Fibroblast of skin of back (primary cell): ENCODE measurements at regions not wholly inside any gene's neighbourhood (a gene's known extent, or its start where the extent isn't known, plus 50 kb on each side); places are given as distances from the start of the nearest gene placed in this dataset.
"Not testable (repeated sequence)": the region's sequence is repeated elsewhere in the genome, so short reads cannot be mapped to it uniquely, and the experiment has no call there.

Experiments used
- DNase-seq: peaks from one replicate; pipeline ENCODE4 v3.0.0-alpha.2; 2013

DNA sequence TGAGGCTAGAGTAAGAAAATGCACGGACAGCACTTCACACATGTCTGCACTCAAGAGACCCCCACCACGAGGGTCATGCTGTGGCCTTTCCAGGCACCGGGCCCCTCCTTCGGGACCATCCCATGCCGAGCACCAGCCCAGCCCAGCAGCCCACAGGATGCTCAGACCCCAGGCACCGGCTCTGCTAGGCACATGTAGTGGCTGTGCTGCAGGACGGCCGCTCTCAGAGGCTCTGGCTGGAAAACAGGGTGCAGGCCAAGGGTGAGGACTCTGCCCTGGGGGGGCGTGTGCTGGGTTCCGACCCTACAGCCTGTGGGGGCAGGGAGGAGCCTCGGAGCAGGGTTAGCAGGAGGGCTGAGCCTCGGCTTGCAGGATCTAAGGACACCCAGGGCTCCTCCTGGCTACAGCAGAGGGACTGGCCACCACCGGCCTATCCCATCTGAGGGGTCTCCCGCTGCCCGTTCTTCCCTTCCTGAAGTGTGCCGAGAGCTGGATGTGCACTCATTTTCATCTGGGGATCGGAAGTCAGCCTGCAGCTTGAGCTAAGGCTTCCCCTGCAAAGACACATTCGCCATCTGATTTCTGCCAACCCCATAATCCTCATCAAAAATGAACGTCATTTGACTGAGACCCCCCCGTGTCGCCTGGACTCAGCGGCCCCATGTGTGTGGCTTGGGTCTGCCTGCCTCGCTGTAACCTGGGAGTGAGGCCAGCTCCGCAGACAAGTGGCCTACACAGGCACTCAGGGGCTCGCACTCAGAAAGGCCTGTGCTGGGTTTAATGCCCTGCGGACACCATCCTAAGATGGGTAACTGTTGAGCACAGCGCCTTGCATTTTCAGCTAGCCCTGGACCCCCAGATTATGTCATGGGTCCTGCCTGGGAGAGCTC lies 293.1 kb upstream of the FOXF1 start:
- no peak for DNase-seq

DNA sequence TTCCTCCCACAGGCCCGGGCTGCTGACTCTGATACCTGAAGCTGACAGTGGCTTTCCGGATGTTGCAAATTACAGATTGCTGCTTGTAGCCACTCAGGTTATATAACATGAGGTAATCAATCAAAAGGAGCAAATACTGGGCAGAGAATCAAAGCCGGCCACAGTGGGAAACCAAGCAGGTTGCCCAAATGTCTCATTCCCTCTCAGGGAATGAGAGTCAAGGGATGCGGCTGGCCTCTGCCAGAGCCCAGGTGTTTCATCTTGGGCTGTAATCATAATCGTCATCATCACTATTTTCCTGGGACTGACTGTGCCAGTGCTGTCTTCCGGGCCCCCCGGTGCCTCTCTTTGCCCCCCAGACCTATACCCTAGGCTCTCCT lies 292.4 kb upstream of the FOXF1 start:
- DNase-seq: no peak

DNA sequence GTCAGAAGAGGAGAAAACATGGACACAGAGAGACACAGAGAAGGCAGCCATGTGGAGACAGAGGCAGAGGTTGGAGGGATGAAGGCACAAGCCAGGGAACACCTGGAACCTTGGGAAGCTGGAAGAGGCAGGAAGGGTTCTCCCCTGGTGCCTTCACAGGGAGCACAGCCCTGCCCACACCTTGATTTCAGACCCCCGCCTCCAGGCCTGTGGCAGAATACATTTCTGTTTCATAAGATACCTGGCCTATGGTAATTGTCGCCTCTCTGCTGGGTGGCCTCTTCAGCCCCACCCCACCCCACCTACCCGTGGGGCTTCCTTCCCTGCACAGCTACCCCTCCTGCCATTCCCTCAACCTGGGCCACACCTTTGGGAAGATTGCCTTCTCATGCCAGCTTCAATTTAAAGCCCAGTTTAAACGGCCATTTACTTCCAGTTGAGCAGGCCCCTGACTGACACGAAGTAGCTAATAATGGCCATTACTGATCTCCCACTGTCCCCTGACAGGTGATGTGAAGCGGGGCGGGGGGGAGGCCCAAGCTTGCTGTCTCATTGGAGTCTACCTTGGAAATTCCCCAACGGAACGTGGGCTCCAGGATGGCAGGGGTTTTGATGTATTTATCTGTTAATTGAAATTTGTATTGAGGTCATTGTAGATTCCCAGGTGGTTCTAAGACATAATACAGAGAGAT lies 291.7 kb upstream of the FOXF1 start:
- no peak for DNase-seq

DNA sequence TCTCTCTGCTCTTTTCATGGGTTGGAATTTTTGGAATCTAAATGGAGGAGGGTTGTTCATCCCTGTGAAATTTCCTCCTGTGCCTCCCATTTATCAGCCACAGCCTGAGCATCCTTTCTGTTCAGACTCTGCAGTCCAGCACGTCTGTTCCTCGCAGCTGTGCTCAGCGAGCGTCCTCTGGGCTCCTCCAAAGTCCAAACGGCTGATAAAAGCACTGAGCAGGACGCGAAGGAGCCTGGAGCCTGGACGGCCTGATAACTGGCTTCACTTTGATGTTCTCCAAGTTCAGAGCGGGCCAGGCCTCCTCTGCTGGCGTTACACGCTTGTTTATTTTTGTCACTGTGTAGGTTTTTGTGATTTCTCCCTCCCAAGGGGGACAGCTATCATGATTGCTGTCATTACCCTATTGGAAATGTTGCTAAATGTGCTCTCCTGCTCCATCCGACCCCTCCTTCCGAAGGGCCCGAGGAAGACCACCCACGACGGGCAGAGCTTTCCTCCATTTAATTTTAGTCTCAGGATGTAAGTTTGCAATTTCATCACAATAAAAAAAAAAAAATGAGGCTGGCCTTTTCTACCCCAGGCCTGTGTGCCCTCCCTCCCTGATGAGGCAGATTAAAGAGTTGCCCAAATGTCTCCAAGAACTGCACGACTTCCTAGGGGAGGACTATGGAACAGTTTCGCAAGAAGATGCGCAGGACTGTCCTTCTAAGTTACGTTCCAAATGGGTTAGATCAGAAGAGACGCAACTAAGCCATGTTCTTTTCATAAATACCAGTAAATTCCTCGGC lies 290.5 kb upstream of the FOXF1 start:
- DNase-seq: peak; percentile 11

DNA sequence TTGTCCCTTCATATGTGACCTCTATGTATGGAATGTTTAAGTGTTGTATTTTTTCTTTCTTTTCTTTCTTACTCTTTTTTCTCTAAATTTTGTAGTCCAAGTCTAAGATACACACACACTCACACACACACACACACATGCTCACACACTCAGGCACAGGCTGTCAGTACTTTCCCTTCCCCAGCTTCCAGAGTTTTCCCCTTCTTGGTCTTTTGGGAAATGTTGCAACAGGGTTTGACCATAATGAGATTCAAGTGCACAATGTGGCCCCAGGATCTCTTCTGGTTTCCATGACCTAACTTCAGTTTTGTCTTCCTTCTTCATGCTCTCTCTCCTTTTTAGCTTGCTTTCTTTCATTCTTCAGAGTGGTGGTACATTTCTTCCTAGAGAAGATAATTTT lies 289.8 kb upstream of the FOXF1 start:
- DNase-seq: no peak

DNA sequence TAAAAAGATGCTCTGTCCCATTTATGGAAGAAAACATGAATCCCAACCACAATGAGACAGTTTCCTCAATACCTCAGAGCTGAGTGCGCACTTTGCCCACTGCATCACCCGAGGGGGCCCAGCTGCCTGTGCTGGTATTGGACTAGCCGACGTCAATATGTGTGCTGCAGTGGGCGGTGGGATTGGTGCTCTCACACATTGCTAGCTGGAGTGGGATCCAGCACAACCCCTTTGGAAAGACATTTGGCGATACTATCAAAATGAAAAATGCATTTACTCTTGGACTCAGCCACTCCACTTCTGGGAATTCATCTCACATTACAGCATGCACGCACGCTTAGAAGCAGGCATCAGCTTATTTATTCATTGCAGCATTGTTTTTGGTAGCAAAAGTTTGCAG lies 289.2 kb upstream of the FOXF1 start:
- peak; percentile 20 for DNase-seq

DNA sequence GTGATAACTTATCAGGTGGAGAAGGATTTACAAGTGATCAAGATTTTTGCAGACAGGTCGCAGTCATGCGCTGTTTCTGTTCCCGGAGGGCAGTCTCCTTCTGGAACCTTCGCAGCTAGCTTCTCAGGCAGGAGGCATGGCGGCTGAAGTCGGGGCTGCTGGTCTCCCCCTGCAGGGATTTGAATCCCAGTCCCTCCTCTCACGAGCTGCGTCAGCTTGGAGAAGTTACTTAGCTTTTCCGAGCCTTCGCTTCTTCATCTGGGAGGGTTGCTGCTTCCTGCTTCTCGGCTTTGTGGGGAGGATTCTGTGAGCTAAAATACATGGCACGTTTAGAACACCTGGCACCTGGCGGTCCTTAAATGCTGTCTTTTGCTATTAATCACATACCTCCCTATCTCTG lies 287.8 kb upstream of the FOXF1 start:
- peak; percentile 21 for DNase-seq

DNA sequence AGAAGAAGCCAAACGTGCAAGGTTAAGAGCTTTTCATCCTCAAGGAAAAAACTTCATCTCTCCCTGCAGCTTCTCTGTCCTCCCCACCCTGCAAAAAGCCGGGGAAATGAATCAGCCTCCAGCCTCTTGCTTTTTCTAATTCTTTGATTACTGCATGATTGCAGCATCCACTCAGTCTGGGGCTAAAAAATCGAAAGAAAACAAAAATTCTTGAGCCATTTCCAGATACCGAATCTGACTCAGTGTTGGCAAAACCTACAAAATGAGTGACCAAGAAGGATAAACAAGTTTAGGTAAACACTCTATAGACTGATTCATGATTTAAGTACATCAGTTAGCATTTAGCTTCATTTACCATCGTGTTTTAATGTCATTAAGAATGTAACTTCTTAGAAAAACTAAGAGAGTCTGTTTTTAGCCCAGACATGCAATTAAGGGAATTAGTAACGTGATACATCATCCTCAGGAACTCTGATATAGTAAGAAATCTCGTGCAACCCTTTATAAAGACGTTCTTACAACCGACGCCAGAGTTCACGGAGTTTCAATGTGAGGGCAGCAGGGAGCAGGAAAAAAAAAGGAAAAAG lies 287.3 kb upstream of the FOXF1 start:
- DNase-seq: peak; percentile 82

DNA sequence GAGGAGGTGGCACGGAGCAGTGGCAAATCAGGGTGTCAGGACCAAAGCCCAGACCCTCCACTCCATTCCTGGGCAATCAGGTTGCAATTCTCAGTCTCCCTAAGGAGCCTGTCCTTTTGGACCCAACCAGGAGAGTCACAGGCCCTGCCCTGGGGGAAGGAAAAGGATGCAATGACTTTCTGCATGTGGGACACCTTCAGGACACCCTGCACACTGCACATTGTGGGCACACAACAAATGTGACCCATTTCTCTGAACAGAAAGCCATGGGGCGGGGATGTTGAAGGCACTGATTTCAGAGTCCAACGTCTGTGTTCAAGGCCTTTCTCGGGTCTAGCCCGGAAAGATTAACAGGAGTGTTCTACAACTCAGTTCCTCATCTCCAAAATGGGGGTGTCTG lies 286.2 kb upstream of the FOXF1 start:
- DNase-seq: no peak

DNA sequence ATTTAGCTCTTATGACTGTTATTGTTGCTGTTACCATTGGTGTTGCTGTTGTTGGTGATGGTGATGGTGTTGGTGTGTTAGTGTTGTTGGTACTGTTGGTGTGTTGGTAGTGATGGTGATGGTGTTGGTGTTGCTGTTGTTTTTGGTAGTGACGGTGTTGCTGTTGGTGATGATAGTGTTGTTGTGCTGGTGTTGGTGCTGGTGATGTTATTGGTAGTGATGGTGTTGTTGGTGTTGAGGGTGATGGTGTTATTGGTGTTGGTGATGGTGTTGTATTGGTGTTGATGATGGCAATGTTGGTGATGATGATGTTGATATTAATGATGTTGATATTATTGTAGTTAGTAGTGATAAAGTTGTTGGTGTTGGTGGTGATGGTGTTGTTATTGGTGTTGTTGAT lies 285.7 kb upstream of the FOXF1 start:
- DNase-seq: no peak

DNA sequence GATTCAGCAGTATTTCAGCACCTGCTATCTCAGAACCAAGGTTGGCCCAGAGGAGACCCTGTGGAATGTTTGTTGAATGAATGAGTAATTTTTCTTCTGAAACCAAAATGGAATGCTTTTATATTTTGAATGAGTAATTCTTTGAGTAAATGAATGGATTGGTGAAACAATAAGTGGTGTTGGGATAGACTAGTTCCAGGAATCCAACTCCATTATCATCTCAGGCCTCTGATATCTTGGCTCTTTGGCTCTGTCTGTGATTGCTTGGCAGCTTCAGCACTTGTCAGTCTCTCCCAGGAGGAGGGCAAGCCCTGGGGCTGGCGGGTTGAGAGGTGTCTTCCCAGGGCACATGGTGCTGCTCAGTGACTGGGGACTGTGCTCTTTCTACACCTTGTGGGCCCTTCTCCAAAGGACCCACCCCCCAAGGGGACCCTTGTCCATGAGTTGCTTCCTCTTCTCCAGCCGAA lies 284.4 kb upstream of the FOXF1 start:
- DNase-seq: no peak

DNA sequence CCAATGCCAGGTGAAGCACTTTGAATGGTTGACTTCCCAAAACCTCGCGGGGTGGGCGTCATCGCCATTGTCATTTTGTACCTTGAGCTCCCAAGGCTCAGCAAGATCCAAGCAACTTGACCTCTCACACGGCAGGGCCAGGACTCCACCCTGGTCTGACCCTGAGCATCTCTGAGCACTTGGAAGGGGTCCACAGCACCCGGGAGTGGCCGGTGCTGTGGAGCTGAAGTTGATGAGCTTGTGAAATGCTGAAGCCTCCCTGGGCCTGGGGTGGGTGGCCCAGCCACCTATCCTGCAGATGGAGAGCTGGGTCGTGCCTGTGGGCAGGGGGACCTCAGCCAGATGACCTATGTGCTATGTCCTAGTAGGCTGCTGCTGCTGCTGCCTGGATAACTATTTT lies 283.3 kb upstream of the FOXF1 start:
- no peak for DNase-seq

DNA sequence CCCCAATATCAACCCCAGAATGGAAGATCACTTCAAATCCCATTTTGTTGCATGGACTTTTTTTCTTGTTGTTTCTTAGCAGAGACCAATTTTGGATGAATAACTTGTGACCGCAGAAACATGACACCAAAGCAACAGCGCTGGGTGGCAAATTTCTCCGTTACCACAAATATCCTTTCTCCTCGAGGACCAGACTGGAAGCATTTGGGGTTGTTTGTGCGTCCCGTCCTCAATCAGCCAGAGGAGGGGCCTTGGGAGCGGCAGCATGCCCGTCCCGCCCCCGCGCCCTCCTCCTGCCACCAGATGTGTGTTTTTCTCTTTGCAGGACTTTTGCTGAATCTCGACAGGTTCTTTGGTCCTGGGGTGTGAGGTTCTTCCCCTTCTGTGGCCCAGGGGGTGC lies 282.5 kb upstream of the FOXF1 start:
- peak; percentile 60 for DNase-seq

DNA sequence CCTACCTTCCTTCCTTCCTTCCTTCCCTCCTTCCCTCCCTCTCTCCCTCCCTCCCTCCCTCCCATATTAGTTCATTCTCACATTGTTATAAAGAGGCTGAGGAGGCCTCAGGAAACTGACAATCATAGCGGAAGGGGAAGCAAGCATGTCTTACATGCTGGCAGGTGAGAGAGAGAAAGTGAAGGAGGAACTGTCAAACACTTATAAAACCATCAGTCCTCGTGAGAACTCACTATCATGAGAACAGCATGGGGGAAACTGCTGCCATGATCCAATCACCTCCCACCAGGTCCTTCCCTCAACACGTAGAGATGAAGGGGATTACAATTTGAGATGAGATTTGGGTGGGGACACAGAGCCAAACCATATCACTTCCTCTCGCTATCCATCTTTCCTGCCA lies 281.6 kb upstream of the FOXF1 start:
- no peak for DNase-seq

DNA sequence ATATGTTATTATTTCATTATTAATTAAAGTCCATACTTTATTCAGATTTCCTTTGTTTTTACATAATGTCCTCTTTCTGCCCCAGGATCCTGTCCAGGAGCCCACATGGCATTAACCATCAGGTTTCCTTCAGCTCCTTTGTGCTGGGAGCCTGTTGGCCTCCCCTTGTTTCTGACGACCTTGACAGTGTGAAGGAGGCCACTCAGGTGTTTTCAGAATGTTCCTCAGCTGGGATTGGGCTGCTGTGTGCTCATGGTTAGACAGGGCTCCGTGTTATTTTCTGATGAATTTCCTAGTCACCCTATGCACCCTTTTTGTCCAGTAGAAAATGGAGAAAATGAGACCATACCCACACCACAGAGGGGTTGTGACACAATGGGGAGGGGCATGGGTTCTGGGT lies 281.0 kb upstream of the FOXF1 start:
- no peak for DNase-seq

DNA sequence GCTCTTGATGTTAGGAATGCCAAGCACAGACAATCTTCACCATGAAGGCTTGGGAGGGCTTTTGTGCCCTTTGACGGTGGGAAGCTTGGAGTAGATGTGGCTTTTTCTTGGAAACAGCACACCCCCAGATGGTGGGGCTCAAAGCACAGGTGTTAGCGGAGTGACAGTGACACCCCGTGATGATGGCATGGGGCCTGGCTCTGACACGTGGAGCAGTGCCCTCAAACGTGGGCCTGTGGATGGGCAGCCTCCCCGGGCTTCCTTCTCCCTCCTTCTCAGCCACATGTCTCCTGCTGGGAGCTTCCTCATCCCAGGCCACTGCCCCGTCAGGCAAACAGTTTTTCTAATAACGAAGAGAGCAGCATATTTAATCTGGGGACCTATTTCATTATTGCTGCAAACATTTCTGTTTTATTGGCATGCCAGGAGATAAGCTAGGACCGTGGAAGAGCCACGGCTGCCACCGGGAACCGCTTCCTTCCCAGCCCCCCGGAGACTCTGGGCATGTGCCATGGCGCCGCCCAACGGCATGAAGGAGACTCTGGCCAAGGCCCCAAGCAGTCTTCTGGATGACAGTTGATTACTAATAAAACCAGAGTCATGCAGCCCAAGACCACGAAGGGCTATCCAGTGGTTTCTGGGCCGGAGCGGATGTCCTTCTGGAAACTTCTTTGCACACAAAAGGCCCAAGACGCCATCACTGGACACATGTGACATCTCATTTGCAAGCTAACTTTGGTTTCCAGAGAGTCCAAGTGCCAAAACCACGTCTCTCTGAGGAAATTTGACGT lies 280.3 kb upstream of the FOXF1 start:
- DNase-seq: no peak

DNA sequence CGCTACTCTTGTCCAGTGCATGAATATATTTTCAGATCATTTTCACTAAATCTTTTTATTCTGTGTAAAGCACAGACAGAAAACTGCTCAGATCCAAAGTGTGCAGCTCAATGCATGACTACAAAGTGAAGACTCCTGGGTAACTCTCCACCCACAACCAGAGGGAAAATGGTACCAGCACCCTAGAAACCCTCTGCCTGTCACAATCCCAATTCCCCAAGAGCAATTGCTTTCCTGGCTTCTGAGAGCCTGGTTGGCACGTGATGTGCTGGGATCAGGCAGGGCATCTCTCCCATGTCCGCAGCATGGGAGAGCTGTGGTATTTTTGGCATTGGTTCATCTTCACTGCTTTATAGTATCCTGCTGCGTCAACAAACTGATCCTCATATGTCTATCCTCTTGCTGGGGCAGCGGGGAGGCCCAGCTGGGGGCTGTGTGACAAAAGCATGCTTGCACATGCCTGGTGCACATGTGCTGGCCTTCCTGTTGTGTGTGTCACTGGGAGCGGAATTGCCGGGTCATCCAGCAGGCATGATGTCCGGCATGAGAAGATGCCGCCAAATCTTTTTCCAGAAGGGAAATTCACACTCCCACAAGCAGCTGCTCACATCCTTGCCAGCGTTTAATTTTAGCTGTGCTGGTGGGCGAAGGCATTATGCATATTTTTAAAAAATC lies 278.9 kb upstream of the FOXF1 start:
- DNase-seq: no peak

DNA sequence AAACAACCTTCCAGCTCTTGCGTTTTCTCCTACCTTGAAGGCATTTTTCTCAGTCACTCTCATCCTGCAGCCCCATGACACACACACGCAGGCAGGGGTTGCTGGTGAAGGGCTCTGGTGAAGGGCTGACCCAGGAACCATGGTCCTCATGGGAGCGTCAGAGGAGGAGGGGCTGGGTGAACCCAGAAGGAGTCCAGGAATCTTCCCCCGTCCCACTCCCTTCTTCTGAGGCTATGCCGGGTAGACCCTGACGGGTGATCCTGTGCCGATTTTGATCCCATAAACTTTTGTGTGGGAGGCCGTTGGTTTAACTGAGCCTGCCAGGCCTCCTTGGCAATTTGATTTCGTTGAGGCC lies 278.4 kb upstream of the FOXF1 start:
- no peak for DNase-seq

DNA sequence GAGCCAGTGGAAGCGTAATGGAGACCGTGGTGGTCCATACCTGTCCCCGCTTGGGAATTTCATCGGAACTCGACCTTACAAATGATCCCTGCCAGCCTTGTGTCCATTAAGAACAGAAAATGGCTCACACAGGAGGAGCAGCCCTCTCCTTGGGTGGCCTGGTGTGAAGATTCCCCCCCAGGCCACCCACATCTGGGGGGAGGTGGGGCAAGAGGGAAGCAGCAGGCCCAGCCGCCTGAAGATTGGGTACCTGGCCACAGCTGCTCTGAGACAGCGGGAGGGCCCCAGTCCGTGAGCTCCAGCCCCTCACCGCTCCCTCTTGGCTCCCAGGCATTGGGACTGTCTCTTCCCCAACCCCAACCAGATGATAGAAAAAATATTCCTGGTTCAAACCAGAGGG lies 277.8 kb upstream of the FOXF1 start:
- DNase-seq: no peak

DNA sequence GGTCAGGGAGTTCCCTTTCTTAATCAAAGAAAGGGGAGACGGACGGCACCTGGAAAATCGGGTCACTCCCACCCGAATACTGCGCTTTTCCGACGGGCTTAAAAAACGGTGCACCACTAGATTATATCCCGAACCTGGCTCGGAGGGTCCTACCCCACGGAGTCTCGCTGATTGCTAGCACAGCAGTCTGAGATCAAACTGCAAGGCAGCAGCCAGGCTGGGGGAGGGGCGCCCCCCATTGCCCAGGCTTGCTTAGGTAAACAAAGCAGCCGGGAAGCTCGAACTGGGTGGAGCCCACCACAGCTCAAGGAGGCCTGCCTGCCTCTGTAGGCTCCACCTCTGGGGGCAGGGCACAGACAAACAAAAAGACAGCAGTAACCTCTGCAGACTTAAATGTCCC lies 276.8 kb upstream of the FOXF1 start:
- not testable (repeated sequence) for DNase-seq

DNA sequence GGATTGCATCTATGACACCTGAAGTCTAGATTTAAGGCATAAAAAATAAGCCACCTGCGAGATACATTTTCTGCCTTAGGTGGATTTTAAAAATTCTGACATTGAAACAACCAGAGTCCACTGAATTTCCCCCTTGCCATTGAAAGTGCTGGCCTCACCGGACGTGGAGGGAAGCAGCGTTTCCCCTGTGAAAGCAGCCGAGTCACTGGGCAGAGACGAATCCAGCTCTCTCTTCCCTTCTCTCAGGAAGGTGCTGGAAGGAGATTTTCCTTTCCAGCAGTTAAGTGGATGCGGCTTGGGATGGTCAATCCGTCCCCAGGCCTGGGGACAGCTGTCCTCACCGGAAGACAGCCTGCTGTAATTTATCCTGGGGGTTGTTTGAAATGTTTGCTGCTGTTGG lies 270.9 kb upstream of the FOXF1 start:
- DNase-seq: no peak
